Thoracic aorta (tissue), 2 donors: ENCODE measurements at regions not wholly inside any gene's neighbourhood (a gene's known extent, or its start where the extent isn't known, plus 50 kb on each side); places are given as distances from the start of the nearest gene placed in this dataset.

ENCODE experiments used
- ATAC-seq: fragments of 150-250 bp; one replicate; pipeline ENCODE4 v1.8.0; 2017; ENCODE audit warnings: low read depth; ENCODE audit not compliant: insufficient number of reproducible peaks, low FRiP score
- DNase-seq: peaks from one replicate; pipeline ENCODE4 v3.0.0-alpha.2; 2020; ENCODE audit warnings: low spot score
- H3K27ac ChIP-seq, 2 donors: fragments of 200-600 bp; sonication (generic); 1 replicate in 1 of 2; 2 replicates in 1 of 2; pipeline ENCODE4 v1.5.1; 2016; ENCODE audit warnings: mild to moderate bottlenecking in 2 of 2, moderate library complexity in 2 of 2
- H3K27me3 ChIP-seq: fragments of 200-600 bp; sonication (generic); replicated peaks from 2 replicates; pipeline ENCODE4 v1.6.0; 2016; ENCODE audit warnings: mild to moderate bottlenecking; ENCODE audit not compliant: insufficient read depth
- H3K36me3 ChIP-seq: fragments of 200-600 bp; sonication (generic); one replicate; pipeline ENCODE4 v1.5.1; 2016
- H3K4me1 ChIP-seq, 2 donors: fragments of 200-600 bp; sonication (generic); 1 replicate in 1 of 2; 2 replicates in 1 of 2; pipeline versions ENCODE4 v1.5.1 to v1.6.0; 2016; ENCODE audit warnings: low read depth in 2 of 2, mild to moderate bottlenecking in 1 of 2; ENCODE audit not compliant: control insufficient read depth in 1 of 2
- H3K4me3 ChIP-seq: fragments of 200-600 bp; sonication (generic); 2 replicates; pipeline ENCODE4 v1.5.1; 2016; ENCODE audit warnings: mild to moderate bottlenecking
- H3K9me3 ChIP-seq: fragments of 200-600 bp; sonication (generic); 2 replicates; pipeline ENCODE4 v1.5.1; 2016
- TF ChIP-seq, protein P1 (sequence below): fragments of 200-600 bp; sonication (generic); IDR thresholded peaks from one replicate; pipeline ENCODE4 v1.5.1; 2019; ENCODE audit warnings: antibody characterized with exemption

GRCh38 chr12:74119811-74120362 is 417.7 kb upstream of the ATXN7L3B start:
- H3K36me3 ChIP-seq, result no peaks in the 10 kb centered on the region
- TF ChIP-seq, protein P1, sequence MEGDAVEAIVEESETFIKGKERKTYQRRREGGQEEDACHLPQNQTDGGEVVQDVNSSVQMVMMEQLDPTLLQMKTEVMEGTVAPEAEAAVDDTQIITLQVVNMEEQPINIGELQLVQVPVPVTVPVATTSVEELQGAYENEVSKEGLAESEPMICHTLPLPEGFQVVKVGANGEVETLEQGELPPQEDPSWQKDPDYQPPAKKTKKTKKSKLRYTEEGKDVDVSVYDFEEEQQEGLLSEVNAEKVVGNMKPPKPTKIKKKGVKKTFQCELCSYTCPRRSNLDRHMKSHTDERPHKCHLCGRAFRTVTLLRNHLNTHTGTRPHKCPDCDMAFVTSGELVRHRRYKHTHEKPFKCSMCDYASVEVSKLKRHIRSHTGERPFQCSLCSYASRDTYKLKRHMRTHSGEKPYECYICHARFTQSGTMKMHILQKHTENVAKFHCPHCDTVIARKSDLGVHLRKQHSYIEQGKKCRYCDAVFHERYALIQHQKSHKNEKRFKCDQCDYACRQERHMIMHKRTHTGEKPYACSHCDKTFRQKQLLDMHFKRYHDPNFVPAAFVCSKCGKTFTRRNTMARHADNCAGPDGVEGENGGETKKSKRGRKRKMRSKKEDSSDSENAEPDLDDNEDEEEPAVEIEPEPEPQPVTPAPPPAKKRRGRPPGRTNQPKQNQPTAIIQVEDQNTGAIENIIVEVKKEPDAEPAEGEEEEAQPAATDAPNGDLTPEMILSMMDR, result no peak
- DNase-seq, result no peak
- no peaks in the 10 kb centered on the region for H3K9me3 ChIP-seq
- ATAC-seq, result no peak
- no peak overlapping the region for H3K27ac ChIP-seq
- no peaks in the 10 kb centered on the region for H3K4me1 ChIP-seq
- H3K4me3 ChIP-seq, result no peak overlapping the region
- no peaks in the 10 kb centered on the region for H3K27me3 ChIP-seq

DNA sequence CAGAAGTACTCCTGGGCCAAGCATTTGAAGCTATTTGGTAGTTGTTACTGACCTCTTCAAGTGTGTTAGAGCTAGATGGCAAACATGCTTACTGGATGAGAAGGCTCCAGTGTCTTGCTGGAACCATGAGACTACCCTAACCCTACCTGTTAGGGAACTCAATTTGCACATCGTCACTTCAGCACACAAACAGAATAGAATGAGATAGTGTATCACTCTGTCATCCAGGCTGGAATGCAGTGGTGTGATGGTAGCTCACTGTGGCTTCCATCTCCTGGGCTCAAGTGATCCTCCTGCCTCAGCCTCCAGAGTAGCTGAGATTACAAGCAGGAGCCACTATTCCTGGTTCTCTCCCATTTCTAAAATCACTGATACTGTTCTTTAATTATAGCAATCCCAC is 417.0 kb upstream of the ATXN7L3B start:
- H3K27me3 ChIP-seq, result no peaks in the 10 kb centered on the region
- H3K27ac ChIP-seq, result no peak overlapping the region
- no peak overlapping the region for H3K4me3 ChIP-seq
- H3K9me3 ChIP-seq, result no peaks in the 10 kb centered on the region
- H3K36me3 ChIP-seq, result no peaks in the 10 kb centered on the region
- ATAC-seq (no peak), DNase-seq (no peak)
- TF ChIP-seq, protein P1, result no peak
- no peaks in the 10 kb centered on the region for H3K4me1 ChIP-seq

GRCh38 chr12:74129702-74130101 is 407.9 kb upstream of the ATXN7L3B start:
- Histone ChIP-seq H3K27me3 (no peaks in the 10 kb centered on the region), H3K4me1 (no peaks in the 10 kb centered on the region), H3K4me3 (no peak overlapping the region), H3K36me3 (no peaks in the 10 kb centered on the region), H3K9me3 (no peaks in the 10 kb centered on the region), H3K27ac (no peak overlapping the region)
- ATAC-seq (no peak), DNase-seq (no peak)
- TF ChIP-seq, protein P1, result no peak

DNA sequence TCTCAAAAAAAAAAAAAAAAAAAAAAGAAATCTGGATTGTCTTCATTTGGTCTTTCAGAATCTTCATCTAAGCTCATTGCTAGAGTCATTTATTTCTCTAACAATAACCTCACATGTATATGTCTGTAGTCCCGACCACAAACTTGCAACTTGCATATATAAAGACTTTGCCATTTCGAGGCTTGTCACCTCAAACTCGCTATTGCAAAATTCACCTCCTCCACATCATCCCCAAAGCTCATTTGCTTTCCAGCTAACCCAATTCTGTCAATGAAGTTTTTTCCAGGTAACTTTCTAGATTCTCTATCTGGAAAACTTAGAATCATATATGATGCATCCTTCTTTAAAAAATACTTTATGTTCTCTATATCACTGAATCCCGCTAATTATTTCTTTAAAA is 393.2 kb upstream of the ATXN7L3B start:
- TF ChIP-seq, protein P1, result no peak
- H3K4me1 ChIP-seq, result no peaks in the 10 kb centered on the region
- no peaks in the 10 kb centered on the region for H3K36me3 ChIP-seq

GRCh38 chr12:74145328-74145727 is 392.3 kb upstream of the ATXN7L3B start:
- Histone ChIP-seq H3K9me3 (no peaks in the 10 kb centered on the region), H3K36me3 (no peaks in the 10 kb centered on the region), H3K4me1 (no peaks in the 10 kb centered on the region), H3K27me3 (no peaks in the 10 kb centered on the region), H3K4me3 (no peak overlapping the region), H3K27ac (no peak overlapping the region)
- no peak for DNase-seq
- TF ChIP-seq, protein P1, result no peak
- no peak for ATAC-seq

More for the DNA sequence above, 393.2 kb upstream of the ATXN7L3B start:
- DNase-seq (no peak), ATAC-seq (no peak)
- H3K4me3 ChIP-seq, result no peak overlapping the region
- H3K27ac ChIP-seq, result no peak overlapping the region
- H3K27me3 ChIP-seq, result no peaks in the 10 kb centered on the region
- no peaks in the 10 kb centered on the region for H3K9me3 ChIP-seq
